PC-9 (cell line): ENCODE measurements at regions not wholly inside any gene's neighbourhood (a gene's known extent, or its start where the extent isn't known, plus 50 kb on each side); places are given as distances from the start of the nearest gene placed in this dataset.

Source experiments
- BruUV-seq: library from RNA; stranded (reverse); fragments of 400-500 nt; replicated peaks from 2 replicates; lab custom pipeline; 2021; lab: Mats Ljungman, UMichigan
- CTCF ChIA-PET: fragments of 300-600 bp; sonication (Branson Sonifier 250); formaldehyde crosslinking; loops from one replicate; lab custom pipeline; 2022; ENCODE audit warnings: antibody characterized with exemption; lab: Charles Lee
- POLR2A ChIA-PET: fragments of 300-600 bp; sonication (Branson Sonifier 250); formaldehyde crosslinking; loops from one replicate; lab custom pipeline; 2022; ENCODE audit warnings: antibody characterized with exemption; ENCODE audit not compliant: unreplicated experiment; lab: Charles Lee
- DNase-seq, 2 experiments: peaks; one replicate each; pipeline versions ENCODE4 v3.0.0 to v3.0.0-alpha.2; 2015 to 2022; ENCODE audit warnings: mixed read lengths in 1 of 2
- H2AFZ ChIP-seq: fragments of 200-600 bp; sonication (generic); 2 replicates; pipeline ENCODE4 v1.8.1; 2017; ENCODE audit warnings: antibody characterized with exemption
- H3F3A ChIP-seq: fragments of 200-600 bp; sonication (generic); 2 replicates; pipeline ENCODE4 v1.8.1; 2017; ENCODE audit warnings: antibody characterized with exemption, mild to moderate bottlenecking, low read depth; ENCODE audit not compliant: insufficient read depth
- H3K27ac ChIP-seq: fragments of 200-600 bp; sonication (generic); 2 replicates; pipeline ENCODE4 v1.6.1; 2016; ENCODE audit warnings: mixed run types
- H3K27me3 ChIP-seq: fragments of 200-600 bp; sonication (generic); 2 replicates; pipeline ENCODE4 v1.6.1; 2016; ENCODE audit warnings: low read depth, mixed run types; ENCODE audit not compliant: insufficient read depth
- H3K36me3 ChIP-seq: fragments of 200-600 bp; sonication (generic); 2 replicates; pipeline ENCODE4 v1.6.1; 2016; ENCODE audit warnings: low read depth, mixed run types
- H3K4me1 ChIP-seq: fragments of 200-600 bp; sonication (generic); replicated peaks from 2 replicates; pipeline ENCODE4 v1.6.1; 2016; ENCODE audit warnings: mixed run types; ENCODE audit not compliant: insufficient read depth
- H3K4me2 ChIP-seq: fragments of 200-600 bp; sonication (generic); 2 replicates; pipeline ENCODE4 v1.6.1; 2017; ENCODE audit warnings: mixed run types
- H3K4me3 ChIP-seq: fragments of 200-600 bp; sonication (generic); 2 replicates; pipeline ENCODE4 v1.6.1; 2016; ENCODE audit warnings: mixed run types
- H3K79me2 ChIP-seq: fragments of 200-600 bp; sonication (generic); 2 replicates; pipeline ENCODE4 v1.6.1; 2017; ENCODE audit warnings: low read depth, mixed run types
- H3K9me2 ChIP-seq: fragments of 200-600 bp; sonication (generic); 2 replicates; pipeline ENCODE4 v1.8.1; 2017; ENCODE audit warnings: mild to moderate bottlenecking; ENCODE audit not compliant: insufficient read depth
- H3K9me3 ChIP-seq: fragments of 200-600 bp; sonication (generic); 2 replicates; pipeline ENCODE4 v1.8.1; 2016; ENCODE audit warnings: low read depth; ENCODE audit not compliant: insufficient read depth
- H4K20me1 ChIP-seq: fragments of 200-600 bp; sonication (generic); 2 replicates; pipeline ENCODE4 v1.8.1; 2017; ENCODE audit not compliant: insufficient read depth
- CTCF ChIP-seq: fragments of 200-600 bp; sonication (generic); conservative IDR thresholded peaks from 2 replicates; pipeline ENCODE4 v1.6.1; 2017; ENCODE audit warnings: mixed run types, antibody characterized with exemption, mild to moderate bottlenecking, moderate library complexity
- EZH2 ChIP-seq: fragments of 200-600 bp; sonication (generic); IDR thresholded peaks from 2 replicates; pipeline ENCODE4 v1.8.0; 2017; ENCODE audit warnings: antibody characterized with exemption, low read depth
- intact Hi-C: fragments of 100-400 bp; cut with micrococcal nuclease; formaldehyde crosslinking; loops from one replicate; pipeline ENCODE4 v1.10.0; 2022; ENCODE audit not compliant: unreplicated experiment

GRCh38 chr3:193980326-193980725, 155.6 kb upstream of the HES1 start:
- Histone ChIP-seq H3K79me2 (no peaks in the 10 kb centered on the region), H3K9me2 (no peaks in the 10 kb centered on the region), H3K27me3 (no peaks in the 10 kb centered on the region), H3K4me2 (no peak overlapping the region), H4K20me1 (no peaks in the 10 kb centered on the region), H3K4me1 (peaks cover 15% of the 10 kb centered on the region), H2AFZ (no peak overlapping the region), H3K27ac (no peak overlapping the region), H3K4me3 (no peak overlapping the region), H3K36me3 (no peaks in the 10 kb centered on the region), H3F3A (peaks cover 4% of the 10 kb centered on the region; the same call in 1 of the 2 replicates), H3K9me3 (no peaks in the 10 kb centered on the region)
- no peak for DNase-seq
- no peak for TF ChIP-seq EZH2
- TF ChIP-seq CTCF, result no peak
- CTCF ChIA-PET, result interaction anchor here (1.0 kb wide), 1 partner anchor 201 kb away, joined by 3 read pairs; no protein-coding TSS in a partner anchor
- POLR2A ChIA-PET, result interaction anchor here (0.7 kb wide), 1 partner anchor 23 kb away, joined by 5 read pairs; no protein-coding TSS in a partner anchor
- no TSS peak for BruUV-seq
- intact Hi-C loops, result loop anchor here (5.0 kb wide), 1 partner anchor 52 kb away; no protein-coding TSS in a partner anchor

- Histone ChIP-seq H3K36me3 (no peaks in the 10 kb centered on the region), H3K9me3 (no peaks in the 10 kb centered on the region), H3K4me3 (no peak overlapping the region), H3K4me2 (no peak overlapping the region), H3K27me3 (no peaks in the 10 kb centered on the region), H3K9me2 (no peaks in the 10 kb centered on the region), H3K27ac (no peak overlapping the region), H3K4me1 (peaks cover 10% of the 10 kb centered on the region), H2AFZ (no peak overlapping the region), H4K20me1 (no peaks in the 10 kb centered on the region), H3K79me2 (no peaks in the 10 kb centered on the region), H3F3A (peaks cover 4% of the 10 kb centered on the region; the same call in 1 of the 2 replicates)
- CTCF ChIA-PET, result interaction anchor here (1.0 kb wide), 1 partner anchor 201 kb away, joined by 3 read pairs; no protein-coding TSS in a partner anchor
- POLR2A ChIA-PET, result no interaction called here
- no peak for TF ChIP-seq EZH2
- DNase-seq, result no peak
- intact Hi-C loops, result loop anchor here (5.0 kb wide), 1 partner anchor 51 kb away; no protein-coding TSS in a partner anchor
- BruUV-seq, result no TSS peak
Observed at GRCh38 chr3:193980905-193981304, 155.0 kb upstream of the HES1 start.

- no peaks in the 10 kb centered on the region for H3K9me2 ChIP-seq
- no peaks in the 10 kb centered on the region for H3K79me2 ChIP-seq
- H3K27ac ChIP-seq, result no peak overlapping the region
- no peaks in the 10 kb centered on the region for H3K27me3 ChIP-seq
- H3K9me3 ChIP-seq, result no peaks in the 10 kb centered on the region
- POLR2A ChIA-PET, result no interaction called here
- CTCF ChIA-PET, result no interaction called here
- intact Hi-C loops, result loop anchor here (5.0 kb wide), 1 partner anchor 51 kb away; no protein-coding TSS in a partner anchor
- no peak overlapping the region for H3K4me3 ChIP-seq
- DNase-seq, result no peak
- H3K36me3 ChIP-seq, result no peaks in the 10 kb centered on the region
- no peak for TF ChIP-seq CTCF
- no peak for TF ChIP-seq EZH2
- BruUV-seq, result no TSS peak
- H3K4me1 ChIP-seq, result 0 out of 2 replicates have a peak, but pooled peaks cover 6% of the 10 kb centered on the region
- peaks cover 4% of the 10 kb centered on the region; the same call in 1 of the 2 replicates for H3F3A ChIP-seq
- no peak overlapping the region for H3K4me2 ChIP-seq
- no peaks in the 10 kb centered on the region for H4K20me1 ChIP-seq
- H2AFZ ChIP-seq, result no peak overlapping the region
Observed at GRCh38 chr3:193981504-193981903, 154.4 kb upstream of the HES1 start.
